Transverse colon (tissue), 4 donors: ENCODE measurements at regions not wholly inside any gene's neighbourhood (a gene's known extent, or its start where the extent isn't known, plus 50 kb on each side); places are given as distances from the start of the nearest gene placed in this dataset.

ENCODE experiments used
- DNase-seq: peaks from one replicate; pipeline ENCODE4 v3.0.0-alpha.2; 2019
- H3K27ac ChIP-seq, 4 donors: fragments of 200-600 bp; sonication (generic); 2 replicates each; pipeline ENCODE4 v1.5.1; 2016 to 2018; ENCODE audit warnings: inconsistent platforms in 4 of 4
- H3K27me3 ChIP-seq: fragments of 200-600 bp; sonication (generic); 2 replicates; pipeline ENCODE4 v1.5.1; 2017; ENCODE audit warnings: inconsistent platforms
- H3K36me3 ChIP-seq, 4 donors: fragments of 200-600 bp; sonication (generic); 2 replicates each; pipeline ENCODE4 v1.5.1; 2017 to 2019; ENCODE audit warnings: inconsistent platforms in 4 of 4
- H3K4me1 ChIP-seq, 4 donors: fragments of 200-600 bp; sonication (generic); 2 replicates each; pipeline ENCODE4 v1.5.1; 2017 to 2020; ENCODE audit warnings: inconsistent platforms in 4 of 4
- H3K4me3 ChIP-seq, 4 donors: fragments of 200-600 bp; sonication (generic); 1 replicate in 1 of 4; 2 replicates in 3 of 4; pipeline versions ENCODE4 v1.5.1 to v1.6.1; 2017 to 2019; ENCODE audit warnings: inconsistent platforms in 4 of 4
- H3K9me3 ChIP-seq, 2 donors: fragments of 200-600 bp; sonication (generic); 2 replicates each; pipeline ENCODE4 v1.5.1; 2017 to 2019; ENCODE audit warnings: inconsistent platforms in 2 of 2
- EP300 ChIP-seq: sonication (generic); formaldehyde crosslinking; IDR thresholded peaks from one replicate; pipeline ENCODE4 v1.6.1; 2017; ENCODE audit warnings: antibody characterized with exemption, low read depth
- POLR2A ChIP-seq: fragments of 450-650 bp; IDR thresholded peaks from one replicate; pipeline ENCODE4 v1.6.1; 2016; ENCODE audit warnings: antibody characterized with exemption, mild to moderate bottlenecking, moderate library complexity
- POLR2AphosphoS5 ChIP-seq, 3 donors: sonication (generic); formaldehyde crosslinking; IDR thresholded peaks; one replicate each; pipeline ENCODE4 v1.6.1; 2016; ENCODE audit warnings: antibody characterized with exemption in 3 of 3
- WGBS, 2 donors: methylation state at CpG; one replicate each; pipeline ENCODE4 v1.1.5; 2018; ENCODE audit warnings: low coverage in 1 of 2; 5-methylcytosine and 5-hydroxymethylcytosine counted together
- in situ Hi-C, 4 donors: fragments of 200-750 bp; cut with MboI; loops; one replicate each; pipeline versions ENCODE4 v1.15.0 to v1.15.1; 2017; ENCODE audit warnings: low sequenced_read_pairs in 3 of 4, low pct_ligation_motif_present in 1 of 4, low pct_unique_long_range_greater_than_20kb in 1 of 4
- intact Hi-C: fragments of 100-400 bp; cut with DNase I; formaldehyde crosslinking; loops from one replicate; pipeline ENCODE4 v1.15.1; 2023; ENCODE audit warnings: low total_unique reads
- TF ChIP-seq, protein P1 (sequence below), 5 experiments: fragments of 200-600 bp in 3 of 5; fragments of 450-650 bp in 2 of 5; sonication (generic) in 3 of 5; IDR thresholded peaks; 1 replicate in 2 of 5; 2 replicates in 3 of 5; pipeline ENCODE4 v1.5.1; 2016 to 2017; ENCODE audit warnings: antibody characterized with exemption in 5 of 5, inconsistent platforms in 3 of 5, mild to moderate bottlenecking in 2 of 5, moderate library complexity in 1 of 5

DNA sequence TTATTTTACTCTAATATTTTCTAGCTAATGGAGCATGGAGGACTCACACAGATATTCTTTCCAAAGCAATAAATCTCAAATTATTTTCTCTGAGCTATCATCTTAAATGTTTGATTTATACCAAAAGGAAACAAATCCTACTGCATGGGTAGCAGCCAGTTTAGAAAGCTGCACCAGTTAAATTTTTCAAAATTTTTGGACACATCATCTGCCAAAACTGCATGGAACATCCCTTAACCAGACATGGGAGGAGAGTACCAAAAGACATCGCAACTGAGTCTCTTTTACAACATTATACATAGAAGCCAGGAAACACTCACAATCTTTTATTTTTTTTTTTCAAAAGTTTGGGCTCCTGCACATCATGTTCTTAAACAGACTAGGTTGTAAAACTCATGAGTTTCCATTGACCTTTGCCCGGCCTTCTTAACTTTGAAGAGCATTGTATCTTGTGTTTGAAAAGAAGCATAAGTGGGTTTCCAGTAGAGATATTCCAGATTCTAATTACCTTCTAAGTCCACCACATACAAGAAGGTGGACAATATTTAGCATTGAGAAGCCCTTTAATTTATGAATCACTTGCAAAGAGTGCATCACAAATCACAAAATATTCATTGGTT lies 87.7 kb upstream of the HMGCLL1 start:
- Histone ChIP-seq H3K27me3 (no peaks in the 10 kb centered on the region), H3K4me1 (no peaks in the 10 kb centered on the region), H3K27ac (no peak overlapping the region), H3K36me3 (no peaks in the 10 kb centered on the region), H3K4me3 (no peak overlapping the region), H3K9me3 (no peaks in the 10 kb centered on the region)
- intact Hi-C loops, result no loop called here
- in situ Hi-C loops, result no loop called here
- TF ChIP-seq, protein P1, sequence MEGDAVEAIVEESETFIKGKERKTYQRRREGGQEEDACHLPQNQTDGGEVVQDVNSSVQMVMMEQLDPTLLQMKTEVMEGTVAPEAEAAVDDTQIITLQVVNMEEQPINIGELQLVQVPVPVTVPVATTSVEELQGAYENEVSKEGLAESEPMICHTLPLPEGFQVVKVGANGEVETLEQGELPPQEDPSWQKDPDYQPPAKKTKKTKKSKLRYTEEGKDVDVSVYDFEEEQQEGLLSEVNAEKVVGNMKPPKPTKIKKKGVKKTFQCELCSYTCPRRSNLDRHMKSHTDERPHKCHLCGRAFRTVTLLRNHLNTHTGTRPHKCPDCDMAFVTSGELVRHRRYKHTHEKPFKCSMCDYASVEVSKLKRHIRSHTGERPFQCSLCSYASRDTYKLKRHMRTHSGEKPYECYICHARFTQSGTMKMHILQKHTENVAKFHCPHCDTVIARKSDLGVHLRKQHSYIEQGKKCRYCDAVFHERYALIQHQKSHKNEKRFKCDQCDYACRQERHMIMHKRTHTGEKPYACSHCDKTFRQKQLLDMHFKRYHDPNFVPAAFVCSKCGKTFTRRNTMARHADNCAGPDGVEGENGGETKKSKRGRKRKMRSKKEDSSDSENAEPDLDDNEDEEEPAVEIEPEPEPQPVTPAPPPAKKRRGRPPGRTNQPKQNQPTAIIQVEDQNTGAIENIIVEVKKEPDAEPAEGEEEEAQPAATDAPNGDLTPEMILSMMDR (IDR thresholded peaks at IDR 0.05), result no peak
- no peak for TF ChIP-seq POLR2A
- no peak for TF ChIP-seq POLR2AphosphoS5 (IDR thresholded peaks at IDR 0.05)
- no peak for TF ChIP-seq EP300
- WGBS, 2 donors, result 34 to 36% methylated on average over 2 of the region's 2 CpGs
- DNase-seq, result no peak

DNA sequence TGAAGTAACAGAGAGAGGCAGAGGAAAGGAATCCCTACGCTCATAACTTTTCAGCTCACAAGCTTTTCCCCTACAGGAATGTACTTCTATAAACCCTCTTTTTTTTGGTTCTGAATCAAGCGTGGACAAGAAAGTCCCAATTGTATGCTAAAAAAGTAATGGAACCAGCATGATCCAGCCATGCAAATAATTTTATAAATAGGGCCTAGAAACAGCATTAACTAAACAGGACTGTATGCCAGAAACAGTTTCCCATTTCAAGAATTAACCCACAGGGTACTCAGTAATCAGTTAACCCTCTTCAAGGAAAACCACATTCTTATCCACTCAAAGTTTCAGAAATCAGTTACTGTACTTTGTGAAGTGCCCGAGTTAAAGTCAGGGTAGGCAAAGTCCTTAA lies 87.0 kb upstream of the HMGCLL1 start:
- intact Hi-C loops (no loop called here), in situ Hi-C loops (no loop called here)
- 53 to 72% methylated on average over 3 of the region's 3 CpGs for WGBS, 2 donors

DNA sequence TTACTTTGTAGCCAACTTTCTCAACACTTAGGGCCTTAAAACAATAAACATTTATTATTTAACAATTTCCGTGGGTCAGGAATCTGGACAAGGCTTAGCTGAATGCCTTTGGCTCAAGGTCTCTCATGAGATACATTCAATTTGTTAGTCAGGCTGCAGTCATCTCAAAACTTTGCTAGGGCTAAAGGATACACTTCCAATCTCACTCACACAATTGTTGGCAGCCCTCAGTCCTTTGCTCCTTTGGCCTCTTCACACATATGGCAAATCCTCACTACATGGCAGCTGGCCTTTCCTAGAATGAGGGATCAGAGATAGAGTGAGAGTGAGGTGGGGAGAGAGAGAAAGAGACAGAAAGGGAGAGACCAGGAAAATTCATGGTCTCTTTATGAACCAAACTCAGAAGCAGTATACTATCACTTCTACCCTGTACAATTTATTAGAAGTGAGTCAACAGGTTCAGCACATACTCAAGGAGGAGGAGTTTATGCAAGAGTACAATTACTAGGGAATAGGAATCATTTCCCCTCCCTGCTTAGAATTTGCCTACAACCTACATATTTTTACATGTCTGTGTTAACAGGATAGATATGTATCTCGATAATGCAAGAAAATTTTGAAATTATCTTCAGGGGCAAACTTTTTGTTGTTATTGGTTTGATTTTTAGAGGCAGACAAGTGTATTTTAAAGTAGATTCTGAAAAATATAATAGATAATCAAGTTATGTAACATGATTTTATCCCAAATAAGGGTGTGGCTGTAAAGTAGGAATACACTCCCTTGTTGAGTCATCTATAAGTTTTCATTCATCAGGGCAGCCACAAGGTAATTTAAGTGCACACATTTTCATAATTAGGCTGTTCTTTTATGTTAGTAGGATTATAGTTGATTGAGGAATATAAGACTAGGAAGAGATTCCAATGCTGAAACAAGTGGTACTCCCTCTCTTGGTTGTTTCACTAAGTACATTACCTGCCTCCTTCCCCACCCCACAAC lies 85.9 kb upstream of the HMGCLL1 start:
- no peaks in the 10 kb centered on the region for H3K36me3 ChIP-seq
- no peaks in the 10 kb centered on the region for H3K9me3 ChIP-seq
- in situ Hi-C loops, result no loop called here
- TF ChIP-seq POLR2A, result no peak
- TF ChIP-seq POLR2AphosphoS5 (IDR thresholded peaks at IDR 0.05), result no peak
- TF ChIP-seq, protein P1 (IDR thresholded peaks at IDR 0.05), result no peak
- no peak for TF ChIP-seq EP300
- 62% methylated on average over 2 of the region's 2 CpGs for WGBS, 2 donors
- no peak for DNase-seq
- no peak overlapping the region for H3K4me3 ChIP-seq
- intact Hi-C loops, result no loop called here
- no peak overlapping the region for H3K27ac ChIP-seq
- H3K4me1 ChIP-seq, result no peaks in the 10 kb centered on the region
- H3K27me3 ChIP-seq, result no peaks in the 10 kb centered on the region

More for the DNA sequence above, 87.0 kb upstream of the HMGCLL1 start:
- Histone ChIP-seq H3K4me3 (no peak overlapping the region), H3K9me3 (no peaks in the 10 kb centered on the region), H3K36me3 (no peaks in the 10 kb centered on the region), H3K27ac (no peak overlapping the region), H3K4me1 (no peaks in the 10 kb centered on the region), H3K27me3 (no peaks in the 10 kb centered on the region)
- TF ChIP-seq POLR2AphosphoS5 (IDR thresholded peaks at IDR 0.05) (no peak), EP300 (no peak), POLR2A (no peak)
- TF ChIP-seq, protein P1 (IDR thresholded peaks at IDR 0.05), result no peak
- DNase-seq, result no peak

DNA sequence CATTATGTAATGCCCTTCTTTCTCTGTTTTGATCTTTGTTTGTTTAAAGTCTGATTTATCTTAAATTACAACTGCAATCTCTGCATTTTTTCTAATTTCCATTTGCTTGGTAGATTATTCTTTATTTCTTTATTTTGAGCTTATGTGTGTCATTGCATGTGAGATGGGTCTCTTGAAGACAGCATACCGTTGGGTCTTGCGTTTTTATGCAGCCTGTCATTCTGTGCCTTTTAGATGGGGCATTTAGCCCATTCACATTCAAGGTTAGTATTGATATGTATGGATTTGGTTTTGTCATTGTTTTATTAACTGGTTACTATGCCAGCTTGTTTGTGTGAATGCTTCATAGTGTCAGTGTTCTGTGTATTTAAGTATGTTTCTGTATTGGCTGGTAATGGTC lies 84.9 kb upstream of the HMGCLL1 start:
- no peaks in the 10 kb centered on the region for H3K9me3 ChIP-seq
- in situ Hi-C loops (no loop called here), intact Hi-C loops (no loop called here)
- no peaks in the 10 kb centered on the region for H3K36me3 ChIP-seq
- H3K4me1 ChIP-seq, result no peaks in the 10 kb centered on the region
- no peak overlapping the region for H3K27ac ChIP-seq
- H3K4me3 ChIP-seq, result no peak overlapping the region
- DNase-seq, result no peak
- TF ChIP-seq EP300, result no peak
- TF ChIP-seq, protein P1 (IDR thresholded peaks at IDR 0.05), result no peak
- no peak for TF ChIP-seq POLR2AphosphoS5 (IDR thresholded peaks at IDR 0.05)
- no peak for TF ChIP-seq POLR2A
- H3K27me3 ChIP-seq, result no peaks in the 10 kb centered on the region
- 88 to 96% methylated on average over 2 of the region's 2 CpGs for WGBS, 2 donors
